ENCODE measurements at regions not wholly inside any gene's neighbourhood (a gene's known extent, or its start where the extent isn't known, plus 50 kb on each side); places are given as distances from the start of the nearest gene placed in this dataset.
"Not testable (repeated sequence)": the region's sequence is repeated elsewhere in the genome, so short reads cannot be mapped to it uniquely, and the experiment has no call there.

- DNase-seq: no peak
Observed at GRCh38 chrX:52261125-52261462, 76.4 kb downstream of the MAGED4 start.

GRCh38 chrX:52261463-52262194 lies 76.9 kb downstream of the MAGED4 start:
- DNase-seq: peak; percentile 88

GRCh38 chrX:52262195-52262546 lies 77.5 kb downstream of the MAGED4 start:
- DNase-seq: no peak

DNA sequence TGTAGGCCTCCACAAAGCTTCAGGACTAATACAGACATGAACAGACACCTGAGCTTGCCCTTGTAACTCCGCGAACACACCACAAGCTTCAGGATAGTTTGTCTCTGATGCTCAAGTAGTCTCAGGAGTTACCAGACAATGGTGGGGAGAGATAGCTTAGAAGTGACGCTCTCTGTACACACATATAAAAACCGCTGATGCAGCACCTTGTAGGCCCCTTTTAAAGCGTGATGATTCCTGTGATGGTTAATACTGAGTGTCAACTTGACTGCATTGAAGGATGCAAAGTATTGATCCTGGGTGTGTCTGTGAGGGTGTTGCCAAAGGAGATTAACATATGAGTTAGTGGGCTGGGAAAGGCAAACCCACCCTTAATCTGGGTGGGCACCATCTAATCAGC lies 78.7 kb downstream of the MAGED4 start:
- no peak for DNase-seq

- DNase-seq: no peak
Observed at GRCh38 chrX:52265713-52266112, 81.0 kb downstream of the MAGED4 start.

DNA sequence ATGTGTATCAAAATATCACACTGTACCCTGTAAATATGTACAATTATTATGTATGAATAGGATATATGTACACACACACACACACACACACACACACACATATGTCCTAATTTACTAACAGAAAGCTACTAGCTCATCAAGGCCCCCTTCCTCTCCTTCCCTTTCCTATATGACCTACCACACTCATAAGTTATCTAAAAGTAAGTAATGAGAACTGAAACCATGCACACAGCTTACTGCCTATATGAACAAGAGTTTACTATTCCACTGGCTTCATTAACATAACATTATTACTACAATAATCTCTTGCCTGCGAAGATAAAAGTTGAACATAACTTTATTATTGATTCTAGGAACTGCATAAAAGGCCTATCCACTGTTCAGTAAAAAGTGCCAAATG lies 83.8 kb downstream of the MAGED4 start:
- DNase-seq: not testable (repeated sequence)

DNA sequence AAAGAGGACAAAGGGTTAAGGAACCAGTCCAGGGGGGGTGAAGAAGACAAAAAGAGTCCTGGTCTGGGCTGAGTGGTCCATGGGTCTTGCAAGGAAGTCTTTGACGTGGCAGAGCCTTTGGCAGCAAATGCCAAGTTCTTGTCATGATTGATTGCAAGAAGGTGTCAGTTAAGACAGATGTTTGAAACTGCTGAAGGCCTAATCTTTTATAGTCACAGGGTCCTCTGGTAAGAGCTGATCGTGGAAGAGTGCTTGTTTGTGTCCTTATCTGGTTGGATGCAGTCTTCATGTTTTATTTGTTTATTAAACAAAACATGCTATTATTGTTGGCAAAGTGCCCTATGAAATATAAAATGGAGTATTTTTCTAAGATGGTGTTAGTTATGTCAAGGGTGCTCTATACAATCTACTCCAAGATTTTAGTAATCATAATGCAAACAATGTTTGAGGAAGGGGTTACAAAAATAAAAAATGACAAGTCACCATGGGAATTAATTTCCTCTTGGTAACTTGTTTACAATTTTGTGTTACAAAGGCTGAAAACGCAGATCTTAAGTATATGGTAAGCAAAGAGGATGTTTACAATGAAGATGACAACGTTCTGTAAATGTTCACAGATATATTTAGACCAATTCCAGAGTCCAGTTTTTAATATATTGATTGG lies 85.9 kb downstream of the MAGED4 start:
- no peak for DNase-seq

- DNase-seq: peak; percentile 1
Observed at GRCh38 chrX:52271206-52271605, 86.5 kb downstream of the MAGED4 start.

DNA sequence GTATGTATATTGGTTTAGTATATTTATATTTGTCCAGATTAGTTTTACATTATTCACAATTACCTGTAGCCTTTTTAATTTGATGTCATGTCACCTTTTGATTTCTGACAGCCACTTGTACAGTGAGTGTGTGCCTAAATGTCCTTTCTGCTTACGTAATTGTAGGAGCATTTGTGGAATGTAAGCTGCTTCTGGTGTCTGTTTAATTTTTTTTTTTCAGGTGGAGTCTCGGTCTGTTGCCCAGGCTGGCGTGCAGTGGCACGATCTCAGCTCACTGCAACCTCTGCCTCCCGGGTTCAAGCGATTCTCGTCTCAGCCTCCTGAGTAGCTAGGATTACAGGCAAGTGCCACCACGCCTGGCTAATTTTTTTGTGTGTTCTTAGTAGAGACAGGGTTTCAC lies 91.2 kb upstream of the XAGE2 start:
- no peak for DNase-seq

DNA sequence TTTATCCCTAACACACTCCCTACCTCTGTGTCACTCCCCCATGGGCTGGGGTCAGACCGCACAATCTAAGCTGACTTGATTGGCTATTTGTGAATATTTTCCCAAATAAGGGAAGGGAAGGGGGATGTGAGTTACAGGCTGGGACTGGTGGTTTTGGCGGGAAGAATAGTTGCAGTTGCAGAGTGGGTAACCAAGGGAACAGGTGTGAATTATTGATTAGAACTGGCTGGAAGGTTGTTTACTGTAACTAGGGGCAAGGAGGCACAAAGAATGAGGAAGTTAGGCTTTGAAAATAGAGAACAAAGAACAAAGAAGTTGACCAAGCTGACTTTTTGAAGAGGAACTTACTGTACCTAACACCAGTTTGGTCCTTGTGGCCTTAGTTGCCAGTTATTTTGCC lies 88.0 kb upstream of the XAGE2 start:
- DNase-seq: no peak

GRCh38 chrX:52284865-52285264 lies 84.0 kb upstream of the XAGE2 start:
- no peak for DNase-seq

- DNase-seq: not testable (repeated sequence)
Observed at GRCh38 chrX:52298968-52299367, 69.9 kb upstream of the XAGE2 start.

DNA sequence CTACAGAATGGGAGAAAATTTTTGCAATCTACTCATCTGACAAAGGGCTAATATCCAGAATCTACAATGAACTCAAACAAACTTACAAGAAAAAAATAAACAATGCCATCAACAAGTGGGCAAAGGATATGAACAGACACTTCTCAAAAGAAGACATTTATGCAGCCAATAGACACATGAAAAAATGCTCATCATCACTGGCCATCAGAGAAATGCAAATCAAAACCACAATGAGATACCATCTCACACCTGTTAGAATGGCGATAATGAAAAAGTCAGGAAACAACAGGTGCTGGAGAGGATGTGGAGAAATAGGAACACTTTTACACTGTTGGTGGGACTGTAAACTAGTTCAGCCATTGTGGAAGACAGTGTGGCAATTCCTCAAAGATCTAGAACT lies 60.3 kb upstream of the XAGE2 start:
- DNase-seq: not testable (repeated sequence)
